B cell (primary cell): ENCODE measurements at regions not wholly inside any gene's neighbourhood (a gene's known extent, or its start where the extent isn't known, plus 50 kb on each side); places are given as distances from the start of the nearest gene placed in this dataset.

ENCODE experiments used
- ATAC-seq: fragments of 200-7000 bp; cut with Tn5 transposase; one replicate; pipeline ENCODE4 v1.10.0; 2021; ENCODE audit warnings: low read depth, mild to moderate bottlenecking, moderate number of reproducible peaks, moderate library complexity
- CTCF ChIA-PET: fragments of 350-600 bp; sonication (Branson Sonifier 250); formaldehyde crosslinking; loops from one replicate; lab custom pipeline; 2021; ENCODE audit warnings: antibody characterized with exemption, inconsistent platforms; lab: Charles Lee
- POLR2A ChIA-PET: fragments of 350-600 bp; sonication (Branson Sonifier 250); formaldehyde crosslinking; loops from one replicate; lab custom pipeline; 2021; ENCODE audit warnings: antibody characterized with exemption; lab: Charles Lee
- DNase-seq: peaks from one replicate; pipeline ENCODE4 v3.0.0; 2013
- H2AFZ ChIP-seq: 2 replicates; pipeline ENCODE4 v1.6.1; 2012; ENCODE audit warnings: mild to moderate bottlenecking, low read depth, low read length; ENCODE audit not compliant: insufficient read depth, poor library complexity, severe bottlenecking
- H3K27ac ChIP-seq, 2 donors: 1 replicate in 1 of 2; 2 replicates in 1 of 2; pipeline ENCODE4 v1.5.1; 2012 to 2013; ENCODE audit warnings: low read length in 2 of 2, mild to moderate bottlenecking in 2 of 2, moderate library complexity in 1 of 2
- H3K27me3 ChIP-seq, 4 experiments: fragments of 200-600 bp in 1 of 4; sonication (generic) in 1 of 4; replicated peaks in 1 of 4; 1 replicate in 2 of 4; 2 replicates in 2 of 4; pipeline versions ENCODE4 v1.6.1 to v1.7.0; 2013 to 2016; ENCODE audit warnings: low read length in 3 of 4, mild to moderate bottlenecking in 2 of 4, mixed read lengths in 1 of 4, moderate library complexity in 1 of 4; ENCODE audit not compliant: insufficient read depth in 4 of 4, control insufficient read depth in 3 of 4; ENCODE audit errors: control extremely low read depth in 1 of 4
- H3K36me3 ChIP-seq, 2 experiments: replicated peaks in 1 of 2; 1 replicate in 1 of 2; 2 replicates in 1 of 2; pipeline versions ENCODE4 v1.6.1 to v1.7.1; 2013; ENCODE audit warnings: low read length in 1 of 2; ENCODE audit not compliant: insufficient read depth in 2 of 2, control insufficient read depth in 1 of 2; ENCODE audit errors: control extremely low read depth in 1 of 2, extremely low read depth in 1 of 2
- H3K4me1 ChIP-seq, 2 donors: fragments of 200-600 bp in 1 of 2; sonication (generic) in 1 of 2; 1 replicate in 1 of 2; 2 replicates in 1 of 2; pipeline versions ENCODE4 v1.5.1 to v1.6.1; 2013 to 2017; ENCODE audit warnings: low read length in 2 of 2; ENCODE audit not compliant: control insufficient read depth in 2 of 2, insufficient read depth in 2 of 2
- H3K4me2 ChIP-seq: replicated peaks from 2 replicates; pipeline ENCODE3; 2012; ENCODE audit warnings: mild to moderate bottlenecking, low read depth, low read length; ENCODE audit not compliant: poor library complexity, severe bottlenecking
- H3K4me3 ChIP-seq, 5 experiments: fragments of 200-600 bp in 1 of 5; sonication (generic) in 1 of 5; 1 replicate in 3 of 5; 2 replicates in 2 of 5; pipeline versions ENCODE4 v1.5.1 to v1.7.0; 2011 to 2016; ENCODE audit warnings: low read length in 4 of 5, mild to moderate bottlenecking in 4 of 5, low read depth in 2 of 5, control low read depth in 1 of 5, moderate library complexity in 1 of 5; ENCODE audit not compliant: insufficient read depth in 1 of 5; ENCODE audit errors: control extremely low read depth in 1 of 5, extremely low read depth in 1 of 5
- H3K79me2 ChIP-seq: fragments of 200-600 bp; sonication (generic); one replicate; pipeline ENCODE4 v1.6.0; 2016; ENCODE audit warnings: low read length; ENCODE audit not compliant: control insufficient read depth, insufficient read depth
- H3K9ac ChIP-seq: fragments of 200-600 bp; sonication (generic); 2 replicates; pipeline ENCODE4 v1.6.1; 2017; ENCODE audit warnings: mild to moderate bottlenecking, low read length, moderate library complexity
- H3K9me3 ChIP-seq, 3 donors: one replicate each; pipeline versions ENCODE4 v1.6.1 to v1.7.1; 2013; ENCODE audit warnings: low read length in 2 of 3; ENCODE audit not compliant: control insufficient read depth in 2 of 3, insufficient read depth in 1 of 3; ENCODE audit errors: control extremely low read depth in 1 of 3
- H4K20me1 ChIP-seq: 2 replicates; pipeline ENCODE4 v1.6.0; 2012; ENCODE audit warnings: mild to moderate bottlenecking, low read length; ENCODE audit not compliant: insufficient read depth, control insufficient read depth, poor library complexity, severe bottlenecking
- H3K27ac Mint-ChIP-seq: one replicate; pipeline ENCODE4 v1.8.0; 2021; ENCODE audit warnings: mixed read lengths
- H3K27me3 Mint-ChIP-seq: one replicate; pipeline ENCODE4 v1.8.0; 2021; ENCODE audit warnings: mixed read lengths
- H3K4me1 Mint-ChIP-seq: one replicate; pipeline ENCODE4 v1.8.0; 2021; ENCODE audit warnings: mixed read lengths
- H3K4me3 Mint-ChIP-seq: one replicate; pipeline ENCODE4 v1.8.0; 2021; ENCODE audit warnings: mixed read lengths
- H3K9me3 Mint-ChIP-seq: one replicate; pipeline ENCODE4 v1.8.0; 2022; ENCODE audit warnings: mixed read lengths; ENCODE audit not compliant: insufficient read depth
- EZH2 ChIP-seq: IDR thresholded peaks from 2 replicates; pipeline ENCODE4 v1.6.1; 2012; ENCODE audit warnings: borderline replicate concordance, low read depth, mild to moderate bottlenecking, moderate library complexity, low read length; ENCODE audit not compliant: insufficient read depth, poor library complexity, severe bottlenecking
- WGBS: methylation state at CpG from one replicate; pipeline ENCODE4 v1.1.5; 2013; ENCODE audit warnings: missing lambda C conversion rate; ENCODE audit not compliant: insufficient coverage; 5-methylcytosine and 5-hydroxymethylcytosine counted together
- intact Hi-C: fragments of 100-400 bp; cut with micrococcal nuclease; formaldehyde crosslinking; loops from one replicate; pipeline ENCODE4 v1.10.0; 2022
- TF ChIP-seq, protein P1 (sequence below): fragments of 200-600 bp; IDR thresholded peaks from one replicate; pipeline ENCODE4 v1.8.0; 2022; ENCODE audit warnings: antibody characterized with exemption, mild to moderate bottlenecking

DNA sequence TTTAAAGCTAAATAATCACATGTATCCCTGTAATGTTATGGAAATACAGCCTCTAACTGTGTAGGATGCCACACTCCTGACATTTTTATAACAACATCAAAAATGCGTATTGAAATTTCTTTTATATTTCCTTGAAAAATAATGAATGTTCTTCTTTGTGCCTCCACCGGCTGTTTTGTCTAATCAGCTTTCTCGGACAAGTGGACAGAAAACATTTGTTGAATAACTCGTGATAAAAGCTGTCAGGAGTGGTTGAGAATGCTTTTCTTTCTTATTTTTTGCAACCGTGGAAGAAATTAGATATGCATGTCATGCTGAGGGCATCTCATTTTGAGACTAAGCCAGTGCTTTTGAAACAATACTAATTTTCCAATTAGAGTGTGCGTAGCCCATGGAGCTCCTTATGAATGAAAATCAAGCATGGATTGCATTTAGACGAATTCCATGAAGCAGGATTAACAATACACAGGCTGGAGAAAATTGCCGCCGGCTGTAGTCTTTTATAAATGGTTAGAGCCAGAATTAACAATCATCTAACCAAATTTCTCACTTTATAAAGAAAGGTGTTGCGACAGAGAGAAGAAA is 614.5 kb upstream of the LCORL start:
- no peak overlapping the region for H3K4me3 ChIP-seq
- no peaks in the 10 kb centered on the region for H3K79me2 ChIP-seq
- no peaks in the 10 kb centered on the region for H4K20me1 ChIP-seq
- TF ChIP-seq, protein P1, sequence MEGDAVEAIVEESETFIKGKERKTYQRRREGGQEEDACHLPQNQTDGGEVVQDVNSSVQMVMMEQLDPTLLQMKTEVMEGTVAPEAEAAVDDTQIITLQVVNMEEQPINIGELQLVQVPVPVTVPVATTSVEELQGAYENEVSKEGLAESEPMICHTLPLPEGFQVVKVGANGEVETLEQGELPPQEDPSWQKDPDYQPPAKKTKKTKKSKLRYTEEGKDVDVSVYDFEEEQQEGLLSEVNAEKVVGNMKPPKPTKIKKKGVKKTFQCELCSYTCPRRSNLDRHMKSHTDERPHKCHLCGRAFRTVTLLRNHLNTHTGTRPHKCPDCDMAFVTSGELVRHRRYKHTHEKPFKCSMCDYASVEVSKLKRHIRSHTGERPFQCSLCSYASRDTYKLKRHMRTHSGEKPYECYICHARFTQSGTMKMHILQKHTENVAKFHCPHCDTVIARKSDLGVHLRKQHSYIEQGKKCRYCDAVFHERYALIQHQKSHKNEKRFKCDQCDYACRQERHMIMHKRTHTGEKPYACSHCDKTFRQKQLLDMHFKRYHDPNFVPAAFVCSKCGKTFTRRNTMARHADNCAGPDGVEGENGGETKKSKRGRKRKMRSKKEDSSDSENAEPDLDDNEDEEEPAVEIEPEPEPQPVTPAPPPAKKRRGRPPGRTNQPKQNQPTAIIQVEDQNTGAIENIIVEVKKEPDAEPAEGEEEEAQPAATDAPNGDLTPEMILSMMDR = no peak
- no peak for TF ChIP-seq EZH2
- Mint-ChIP-seq H3K27me3 (no peaks in the 10 kb centered on the region), H3K27ac (no peak overlapping the region), H3K4me1 (no peaks in the 10 kb centered on the region), H3K9me3 (no peaks in the 10 kb centered on the region), H3K4me3 (no peak overlapping the region)
- intact Hi-C loops = no loop called here
- no peaks in the 10 kb centered on the region for H3K36me3 ChIP-seq
- CTCF ChIA-PET = no interaction called here
- 95% methylated on average over 3 of the region's 10 CpGs for WGBS
- no peak overlapping the region for H3K4me2 ChIP-seq
- ATAC-seq (no peak), DNase-seq (no peak)
- H3K27ac ChIP-seq = no peak overlapping the region
- H3K27me3 ChIP-seq = no peaks in the 10 kb centered on the region
- no peaks in the 10 kb centered on the region for H3K9me3 ChIP-seq
- no peak overlapping the region for H2AFZ ChIP-seq
- POLR2A ChIA-PET = no interaction called here
- H3K9ac ChIP-seq = no peak overlapping the region
- H3K4me1 ChIP-seq = no peaks in the 10 kb centered on the region

DNA sequence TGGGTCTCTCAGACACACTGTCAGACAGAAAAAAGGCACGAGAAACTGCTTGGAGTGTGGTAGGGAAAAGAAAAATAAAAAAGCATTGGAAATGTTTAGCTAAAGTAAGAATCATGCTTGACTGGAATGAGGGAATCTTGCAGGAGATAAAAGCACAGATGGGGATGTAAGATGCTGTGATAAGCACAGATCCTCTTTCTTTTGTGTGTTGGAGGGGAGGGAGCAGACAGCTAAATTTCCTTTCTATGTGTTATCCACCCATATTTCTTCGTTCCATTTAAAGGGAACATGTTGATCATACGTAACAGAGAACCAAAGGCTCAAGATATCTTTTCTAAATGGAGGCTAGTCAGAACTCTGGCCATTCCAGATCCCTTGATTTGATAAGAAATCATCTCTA is 614.0 kb upstream of the LCORL start:
- Mint-ChIP-seq H3K27me3 (no peaks in the 10 kb centered on the region), H3K27ac (no peak overlapping the region), H3K4me1 (no peaks in the 10 kb centered on the region), H3K9me3 (no peaks in the 10 kb centered on the region), H3K4me3 (no peak overlapping the region)
- H3K9me3 ChIP-seq = peaks cover 0 to 4% (median 0%) of the 10 kb centered on the region in 3 donors
- no peak for DNase-seq
- no peaks in the 10 kb centered on the region for H3K4me1 ChIP-seq
- H2AFZ ChIP-seq = no peak overlapping the region
- CTCF ChIA-PET = no interaction called here
- WGBS = 86% methylated on average over 1 of the region's 3 CpGs
- H3K27ac ChIP-seq = no peak overlapping the region
- no peaks in the 10 kb centered on the region for H3K79me2 ChIP-seq
- no peak overlapping the region for H3K4me3 ChIP-seq
- H3K9ac ChIP-seq = no peak overlapping the region
- intact Hi-C loops = no loop called here
- no peaks in the 10 kb centered on the region for H4K20me1 ChIP-seq
- POLR2A ChIA-PET = no interaction called here
- no peaks in the 10 kb centered on the region for H3K27me3 ChIP-seq
- no peaks in the 10 kb centered on the region for H3K36me3 ChIP-seq
- H3K4me2 ChIP-seq = no peak overlapping the region
- TF ChIP-seq, protein P1 = no peak
- TF ChIP-seq EZH2 = no peak
- no peak for ATAC-seq
